Head of caudate nucleus (tissue), 42 donors: ENCODE measurements at regions not wholly inside any gene's neighbourhood (a gene's known extent, or its start where the extent isn't known, plus 50 kb on each side); places are given as distances from the start of the nearest gene placed in this dataset.
"Not testable (repeated sequence)": the region's sequence is repeated elsewhere in the genome, so short reads cannot be mapped to it uniquely, and the experiment has no call there.

Experiments
- DNase-seq, 42 donors: peaks; one replicate each; pipeline versions ENCODE4 v3.0.0 to v3.0.0-alpha.2; 2020 to 2021; ENCODE audit warnings: mixed read lengths in 7 of 42
- intact Hi-C: fragments of 100-400 bp; cut with DNase I; formaldehyde crosslinking; loops from one replicate; pipeline ENCODE4 v1.15.0; 2022

DNA sequence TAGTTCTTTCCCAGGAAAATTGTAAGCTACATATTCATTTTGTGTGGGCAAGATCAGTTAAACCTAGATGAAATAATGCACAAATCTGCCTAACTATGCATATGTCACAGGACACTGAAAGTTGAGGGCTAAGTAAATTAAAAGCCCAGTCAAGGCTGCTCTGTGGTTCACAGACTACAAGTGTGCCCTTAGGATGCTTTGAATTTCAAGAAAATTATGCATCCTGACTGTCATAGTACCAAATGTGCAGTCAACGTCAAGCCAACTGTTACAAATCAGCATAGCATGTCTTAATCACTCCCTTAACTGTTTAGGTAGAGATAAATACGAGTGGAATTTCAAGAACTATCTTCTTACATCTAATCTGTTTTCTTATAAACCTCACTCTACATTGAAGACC, 55.8 kb downstream of the VCY start:
- intact Hi-C loops, DNase-seq: not testable (repeated sequence)
